SJCRH30 (cell line): ENCODE measurements at regions not wholly inside any gene's neighbourhood (a gene's known extent, or its start where the extent isn't known, plus 50 kb on each side); places are given as distances from the start of the nearest gene placed in this dataset.
A peak's percentile ranks its signal among the peaks of the same experiment; 100 is the strongest.

ENCODE experiments used
- DNase-seq, 2 experiments: peaks; one replicate each; pipeline ENCODE4 v3.0.0-alpha.2; 2015 to 2020
- H3K27ac ChIP-seq: fragments of 250-450 bp; sonication (Bioruptor Pico); 2 replicates; pipeline ENCODE4 v1.5.1; 2020; ENCODE audit warnings: mild to moderate bottlenecking, moderate library complexity
- H3K27me3 ChIP-seq: fragments of 250-450 bp; sonication (Bioruptor Pico); 2 replicates; pipeline ENCODE4 v1.5.1; 2020; ENCODE audit warnings: mild to moderate bottlenecking, moderate library complexity
- H3K36me3 ChIP-seq: fragments of 250-450 bp; sonication (Bioruptor Pico); 2 replicates; pipeline ENCODE4 v1.5.1; 2020; ENCODE audit warnings: mild to moderate bottlenecking, moderate library complexity
- H3K4me1 ChIP-seq: fragments of 250-450 bp; sonication (Bioruptor Pico); 2 replicates; pipeline ENCODE4 v1.5.1; 2020; ENCODE audit warnings: mild to moderate bottlenecking, moderate library complexity
- H3K4me3 ChIP-seq: fragments of 250-450 bp; sonication (Bioruptor Pico); 2 replicates; pipeline ENCODE4 v1.5.1; 2020; ENCODE audit warnings: mild to moderate bottlenecking, moderate library complexity
- H3K9me3 ChIP-seq: fragments of 250-450 bp; sonication (Bioruptor Pico); replicated peaks from 2 replicates; pipeline ENCODE4 v1.5.1; 2020; ENCODE audit warnings: mild to moderate bottlenecking, moderate library complexity

- H3K36me3 ChIP-seq = no peaks in the 10 kb centered on the region
- no peaks in the 10 kb centered on the region for H3K27me3 ChIP-seq
- DNase-seq = no peak
- H3K9me3 ChIP-seq = no peaks in the 10 kb centered on the region
- no peak overlapping the region for H3K27ac ChIP-seq
- H3K4me1 ChIP-seq = no peaks in the 10 kb centered on the region
- H3K4me3 ChIP-seq = no peak overlapping the region
Observed at GRCh38 chrX:20591246-20591645, 324.5 kb upstream of the RPS6KA3 start.

- no peaks in the 10 kb centered on the region for H3K36me3 ChIP-seq
- DNase-seq = no peak
- H3K9me3 ChIP-seq = no peaks in the 10 kb centered on the region
- H3K27ac ChIP-seq = no peak overlapping the region
- H3K4me3 ChIP-seq = no peak overlapping the region
- no peaks in the 10 kb centered on the region for H3K4me1 ChIP-seq
- no peaks in the 10 kb centered on the region for H3K27me3 ChIP-seq
Observed at GRCh38 chrX:20585782-20586181, 319.1 kb upstream of the RPS6KA3 start.

GRCh38 chrX:20571611-20572010 lies 304.9 kb upstream of the RPS6KA3 start:
- Histone ChIP-seq H3K27me3 (no peaks in the 10 kb centered on the region), H3K9me3 (no peaks in the 10 kb centered on the region), H3K4me3 (no peak overlapping the region), H3K27ac (no peak overlapping the region), H3K4me1 (no peaks in the 10 kb centered on the region), H3K36me3 (no peaks in the 10 kb centered on the region)
- peak in 1 of 2 experiments; percentile 43 for DNase-seq

DNA sequence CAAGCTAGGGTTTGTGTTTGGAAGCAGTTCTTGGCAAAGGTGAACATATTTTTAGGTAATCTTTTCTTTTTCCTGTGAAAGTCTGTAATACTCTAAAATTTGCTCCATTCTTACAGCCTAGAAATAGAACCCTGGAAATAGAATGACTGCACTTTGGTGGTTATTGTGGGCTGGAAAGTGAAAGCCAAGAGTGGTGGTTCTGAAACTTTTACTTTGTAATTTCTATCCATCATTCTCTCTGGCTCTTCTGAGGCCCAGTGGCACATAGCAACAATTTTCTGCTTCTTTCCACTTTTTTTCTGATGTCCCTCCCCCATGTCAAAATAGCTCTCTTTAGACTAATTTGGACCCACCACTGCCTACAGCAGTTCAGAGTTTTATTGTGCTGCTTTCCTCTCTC lies 300.4 kb upstream of the RPS6KA3 start:
- DNase-seq = no peak
- Histone ChIP-seq H3K36me3 (no peaks in the 10 kb centered on the region), H3K9me3 (no peaks in the 10 kb centered on the region), H3K27ac (no peak overlapping the region), H3K4me1 (no peaks in the 10 kb centered on the region), H3K4me3 (no peak overlapping the region), H3K27me3 (no peaks in the 10 kb centered on the region)

DNA sequence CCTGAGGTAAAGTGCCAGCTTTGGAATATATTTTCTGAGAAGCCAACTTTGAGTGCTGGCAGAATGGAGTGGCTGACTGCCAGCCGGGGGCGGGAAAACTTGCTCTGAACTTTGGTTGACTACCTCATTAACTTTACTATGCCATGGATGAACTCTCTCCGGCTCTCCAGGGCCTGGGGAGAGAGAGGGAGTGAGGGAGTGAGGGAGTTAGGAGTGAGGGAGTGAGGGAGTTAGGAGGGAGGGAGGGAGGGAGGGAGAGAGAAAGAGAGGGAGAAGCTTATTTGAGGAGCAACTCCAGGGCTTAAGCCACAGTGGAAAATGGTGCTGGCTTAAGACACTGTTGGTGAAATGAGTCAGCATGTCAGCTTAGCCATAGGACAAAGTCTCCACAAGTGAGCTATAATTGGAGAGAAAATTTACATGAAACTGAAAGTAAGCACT lies 280.9 kb upstream of the RPS6KA3 start:
- Histone ChIP-seq H3K27me3 (no peaks in the 10 kb centered on the region), H3K4me1 (no peaks in the 10 kb centered on the region), H3K4me3 (no peak overlapping the region), H3K36me3 (no peaks in the 10 kb centered on the region), H3K9me3 (no peaks in the 10 kb centered on the region), H3K27ac (no peak overlapping the region)
- peak in 1 of 2 experiments; percentile 10 for DNase-seq

GRCh38 chrX:20545538-20545937 lies 278.8 kb upstream of the RPS6KA3 start:
- H3K4me3 ChIP-seq = no peak overlapping the region
- no peaks in the 10 kb centered on the region for H3K9me3 ChIP-seq
- no peaks in the 10 kb centered on the region for H3K4me1 ChIP-seq
- no peaks in the 10 kb centered on the region for H3K27me3 ChIP-seq
- no peak overlapping the region for H3K27ac ChIP-seq
- H3K36me3 ChIP-seq = no peaks in the 10 kb centered on the region
- DNase-seq = no peak

DNA sequence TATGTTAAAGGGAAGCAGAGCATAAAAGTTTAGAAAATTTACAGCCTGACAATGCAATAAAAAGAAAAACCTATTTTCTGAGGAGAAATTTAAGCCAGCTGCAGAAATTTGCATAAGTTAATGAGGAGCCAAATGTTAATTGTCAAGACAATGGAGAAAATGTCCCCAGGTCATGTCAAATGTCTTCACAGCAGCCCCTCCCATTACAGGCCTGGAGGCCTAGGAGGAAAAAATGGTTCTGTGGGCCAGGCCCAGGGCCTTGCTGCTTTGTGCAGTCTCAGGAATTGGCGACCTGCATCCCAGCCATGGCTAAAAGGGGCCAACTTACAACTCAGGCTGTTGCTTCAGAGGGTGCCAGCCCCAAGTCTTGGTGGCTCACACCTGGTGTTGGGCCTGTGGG lies 275.4 kb upstream of the RPS6KA3 start:
- Histone ChIP-seq H3K4me3 (no peak overlapping the region), H3K27me3 (no peaks in the 10 kb centered on the region), H3K36me3 (no peaks in the 10 kb centered on the region), H3K4me1 (no peaks in the 10 kb centered on the region), H3K27ac (no peak overlapping the region), H3K9me3 (no peaks in the 10 kb centered on the region)
- DNase-seq = no peak

- no peaks in the 10 kb centered on the region for H3K27me3 ChIP-seq
- no peaks in the 10 kb centered on the region for H3K36me3 ChIP-seq
- H3K4me1 ChIP-seq = no peaks in the 10 kb centered on the region
- DNase-seq = no peak
- H3K4me3 ChIP-seq = no peak overlapping the region
- H3K27ac ChIP-seq = no peak overlapping the region
- no peaks in the 10 kb centered on the region for H3K9me3 ChIP-seq
Observed at GRCh38 chrX:20538974-20539373, 272.3 kb upstream of the RPS6KA3 start.

- DNase-seq = no peak
- Histone ChIP-seq H3K36me3 (no peaks in the 10 kb centered on the region), H3K9me3 (no peaks in the 10 kb centered on the region), H3K27ac (no peak overlapping the region), H3K27me3 (no peaks in the 10 kb centered on the region), H3K4me3 (no peak overlapping the region), H3K4me1 (peaks cover 3% of the 10 kb centered on the region; the same call in 1 of the 2 replicates)
Observed at GRCh38 chrX:20531667-20532066, 265.0 kb upstream of the RPS6KA3 start.

DNA sequence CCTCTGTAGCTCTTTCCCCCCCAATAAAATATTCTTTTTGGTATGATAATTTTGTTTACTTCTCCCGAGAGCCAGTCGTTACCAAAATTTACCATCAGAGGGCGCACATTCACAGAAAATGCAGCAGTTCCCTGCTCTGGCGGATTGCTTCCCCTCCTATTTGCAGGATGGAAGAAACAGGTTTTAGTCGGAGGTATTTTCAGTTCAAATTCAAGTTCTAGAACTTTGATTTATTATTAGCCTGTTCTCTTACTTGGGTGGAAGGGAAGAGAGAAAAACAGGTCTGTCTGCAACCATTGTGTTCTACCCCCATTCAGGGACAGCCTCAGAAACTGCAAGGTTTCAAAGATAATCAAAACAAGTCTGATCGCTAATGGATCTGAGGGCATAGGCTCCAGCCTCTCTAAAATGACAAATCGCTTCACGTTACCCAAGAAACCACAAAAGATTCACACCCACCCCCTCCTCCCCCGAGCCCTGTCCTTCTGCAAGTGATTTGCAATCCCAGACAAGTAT lies 263.8 kb upstream of the RPS6KA3 start:
- H3K4me3 ChIP-seq = peak overlapping the region; percentile 28
- no peak overlapping the region for H3K27ac ChIP-seq
- H3K4me1 ChIP-seq = peaks cover 3% of the 10 kb centered on the region; the same call in 1 of the 2 replicates
- peak; percentile 47 to 78 for DNase-seq
- no peaks in the 10 kb centered on the region for H3K9me3 ChIP-seq
- no peaks in the 10 kb centered on the region for H3K27me3 ChIP-seq
- H3K36me3 ChIP-seq = no peaks in the 10 kb centered on the region

GRCh38 chrX:20529711-20530110 lies 263.0 kb upstream of the RPS6KA3 start:
- DNase-seq = no peak
- Histone ChIP-seq H3K4me1 (peaks cover 3% of the 10 kb centered on the region; the same call in 1 of the 2 replicates), H3K36me3 (no peaks in the 10 kb centered on the region), H3K27me3 (no peaks in the 10 kb centered on the region), H3K27ac (no peak overlapping the region), H3K4me3 (peak overlapping the region; percentile 28), H3K9me3 (no peaks in the 10 kb centered on the region)

- H3K9me3 ChIP-seq = peaks cover 3% of the 10 kb centered on the region
- H3K4me1 ChIP-seq = peaks cover 3% of the 10 kb centered on the region; the same call in 1 of the 2 replicates
- DNase-seq = peak; percentile 22 to 52
- H3K4me3 ChIP-seq = peak overlapping the region; percentile 28
- no peaks in the 10 kb centered on the region for H3K27me3 ChIP-seq
- H3K36me3 ChIP-seq = no peaks in the 10 kb centered on the region
- no peak overlapping the region for H3K27ac ChIP-seq
Observed at GRCh38 chrX:20529301-20529700, 262.6 kb upstream of the RPS6KA3 start.

- Histone ChIP-seq H3K4me3 (no peak overlapping the region), H3K4me1 (peaks cover 3% of the 10 kb centered on the region; the same call in 1 of the 2 replicates), H3K27me3 (no peaks in the 10 kb centered on the region), H3K36me3 (no peaks in the 10 kb centered on the region), H3K27ac (no peak overlapping the region), H3K9me3 (peaks cover 5% of the 10 kb centered on the region)
- DNase-seq = peak; percentile 12 to 59
Observed at GRCh38 chrX:20527558-20528011, 260.9 kb upstream of the RPS6KA3 start.

GRCh38 chrX:20527041-20527440 lies 260.3 kb upstream of the RPS6KA3 start:
- Histone ChIP-seq H3K27ac (no peak overlapping the region), H3K36me3 (no peaks in the 10 kb centered on the region), H3K27me3 (no peaks in the 10 kb centered on the region), H3K4me3 (no peak overlapping the region), H3K4me1 (peaks cover 3% of the 10 kb centered on the region; the same call in 1 of the 2 replicates), H3K9me3 (peaks cover 5% of the 10 kb centered on the region)
- no peak for DNase-seq

GRCh38 chrX:20523626-20524312 lies 257.1 kb upstream of the RPS6KA3 start:
- Histone ChIP-seq H3K27ac (no peak overlapping the region), H3K4me1 (no peaks in the 10 kb centered on the region), H3K27me3 (no peaks in the 10 kb centered on the region), H3K36me3 (no peaks in the 10 kb centered on the region), H3K9me3 (peaks cover 5% of the 10 kb centered on the region), H3K4me3 (no peak overlapping the region)
- no peak for DNase-seq

DNA sequence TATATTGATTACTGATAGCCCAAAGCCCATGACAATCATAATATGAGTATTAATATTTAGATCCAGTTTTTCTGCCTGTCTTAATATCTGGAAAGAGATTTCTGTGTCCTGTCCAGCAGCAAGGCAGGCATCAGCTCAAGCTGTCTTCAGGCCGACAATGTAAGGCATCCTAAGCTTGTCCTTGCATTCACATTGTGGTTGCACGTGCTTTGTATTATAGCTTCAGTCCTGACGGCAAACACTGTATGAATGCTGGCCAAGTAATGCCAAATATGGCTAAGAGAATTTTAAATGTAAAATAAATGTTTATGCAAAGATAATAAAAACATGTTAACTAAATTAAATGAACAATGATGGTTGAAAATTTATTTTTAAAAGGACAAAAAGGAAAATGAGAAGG lies 255.7 kb upstream of the RPS6KA3 start:
- no peak overlapping the region for H3K27ac ChIP-seq
- DNase-seq = no peak

More for the DNA sequence above, 255.7 kb upstream of the RPS6KA3 start:
- peaks cover 1% of the 10 kb centered on the region for H3K4me1 ChIP-seq
- no peak overlapping the region for H3K4me3 ChIP-seq
- H3K27me3 ChIP-seq = no peaks in the 10 kb centered on the region
- H3K36me3 ChIP-seq = no peaks in the 10 kb centered on the region
- peaks cover 5% of the 10 kb centered on the region for H3K9me3 ChIP-seq
